DND-41 (cell line): ENCODE measurements at regions not wholly inside any gene's neighbourhood (a gene's known extent, or its start where the extent isn't known, plus 50 kb on each side); places are given as distances from the start of the nearest gene placed in this dataset.

Experiments used
- ATAC-seq: fragments of 200-7000 bp; cut with Tn5 transposase; 3 replicates; pipeline ENCODE4 v1.9.1; 2021; ENCODE audit warnings: low read depth; ENCODE audit not compliant: insufficient read depth
- DNase-seq: peaks from one replicate; pipeline ENCODE4 v3.0.0-alpha.2; 2020
- H2AFZ ChIP-seq: 2 replicates; pipeline ENCODE4 v1.6.0; 2012; ENCODE audit warnings: low read depth, low read length
- H3K27ac ChIP-seq: 2 replicates; pipeline ENCODE4 v1.5.1; 2012; ENCODE audit warnings: low read length, inconsistent platforms
- H3K27me3 ChIP-seq: fragments of 200-600 bp; sonication (generic); 2 replicates; pipeline ENCODE4 v1.6.0; 2012; ENCODE audit warnings: low read length, mild to moderate bottlenecking, inconsistent platforms; ENCODE audit not compliant: insufficient read depth, poor library complexity
- H3K36me3 ChIP-seq: 2 replicates; pipeline ENCODE4 v1.5.1; 2012; ENCODE audit warnings: low read length, inconsistent platforms; ENCODE audit not compliant: insufficient read depth
- H3K4me1 ChIP-seq: 2 replicates; pipeline ENCODE4 v1.5.1; 2012; ENCODE audit warnings: mild to moderate bottlenecking, low read length; ENCODE audit not compliant: insufficient read depth
- H3K4me2 ChIP-seq: 2 replicates; pipeline ENCODE4 v1.6.0; 2012; ENCODE audit warnings: mild to moderate bottlenecking, moderate library complexity, low read length, inconsistent platforms; ENCODE audit not compliant: insufficient read depth
- H3K4me3 ChIP-seq, 2 experiments: fragments of 200-600 bp in 1 of 2; shearing (Covaris generic) in 1 of 2; 2 replicates each; pipeline ENCODE4 v1.5.1; 2012 to 2016; ENCODE audit warnings: inconsistent platforms in 2 of 2, low read length in 2 of 2, mild to moderate bottlenecking in 2 of 2, low read depth in 1 of 2, moderate library complexity in 1 of 2
- H3K79me2 ChIP-seq: 2 replicates; pipeline ENCODE4 v1.6.0; 2012; ENCODE audit warnings: low read length, inconsistent platforms; ENCODE audit not compliant: insufficient read depth
- H3K9ac ChIP-seq: 2 replicates; pipeline ENCODE4 v1.6.0; 2012; ENCODE audit warnings: low read depth, mild to moderate bottlenecking, inconsistent platforms, low read length, moderate library complexity
- H3K9me3 ChIP-seq: 2 replicates; pipeline ENCODE4 v1.5.1; 2012; ENCODE audit warnings: low read length, moderate library complexity, mild to moderate bottlenecking, inconsistent platforms; ENCODE audit not compliant: insufficient read depth, severe bottlenecking
- H4K20me1 ChIP-seq: 2 replicates; pipeline ENCODE4 v1.6.0; 2012; ENCODE audit warnings: low read length; ENCODE audit not compliant: insufficient read depth
- EZH2 ChIP-seq: IDR thresholded peaks from 3 replicates; pipeline ENCODE4 v1.6.1; 2012; ENCODE audit warnings: borderline replicate concordance, low read depth, mild to moderate bottlenecking, moderate library complexity, low read length, inconsistent platforms; ENCODE audit not compliant: severe bottlenecking
- TF ChIP-seq, protein P1 (sequence below): IDR thresholded peaks from 2 replicates; pipeline ENCODE4 v1.5.1; 2012; ENCODE audit warnings: borderline replicate concordance, low read length, moderate library complexity, mild to moderate bottlenecking; ENCODE audit not compliant: poor library complexity, severe bottlenecking; ENCODE audit errors: extremely low read depth

DNA sequence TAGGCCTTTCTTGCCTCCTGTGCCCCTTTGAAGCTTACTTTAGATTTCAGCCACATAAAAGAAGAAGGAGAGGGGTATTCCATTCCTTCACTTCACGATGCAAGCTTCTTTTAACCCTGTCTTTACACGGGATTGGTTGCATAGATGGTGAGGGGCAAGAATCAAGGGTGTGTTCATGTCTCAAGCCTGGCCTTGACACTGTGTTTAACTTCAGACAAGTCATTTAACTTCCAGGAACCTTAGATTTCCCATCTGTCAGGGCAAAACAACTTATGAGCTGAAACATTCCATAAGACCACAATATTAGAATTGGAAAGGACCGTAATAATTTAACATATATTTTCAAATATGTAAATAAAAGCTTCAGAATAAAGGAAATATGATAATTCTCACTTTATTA is 344.5 kb downstream of the MFSD1 start:
- Histone ChIP-seq H3K4me3 (no peak overlapping the region), H3K4me2 (no peak overlapping the region), H3K27ac (no peak overlapping the region), H4K20me1 (no peaks in the 10 kb centered on the region), H3K79me2 (no peaks in the 10 kb centered on the region), H3K4me1 (no peaks in the 10 kb centered on the region), H3K36me3 (no peaks in the 10 kb centered on the region), H3K9ac (no peak overlapping the region), H3K9me3 (no peaks in the 10 kb centered on the region), H2AFZ (no peak overlapping the region), H3K27me3 (no peaks in the 10 kb centered on the region)
- no peak for DNase-seq
- TF ChIP-seq, protein P1, sequence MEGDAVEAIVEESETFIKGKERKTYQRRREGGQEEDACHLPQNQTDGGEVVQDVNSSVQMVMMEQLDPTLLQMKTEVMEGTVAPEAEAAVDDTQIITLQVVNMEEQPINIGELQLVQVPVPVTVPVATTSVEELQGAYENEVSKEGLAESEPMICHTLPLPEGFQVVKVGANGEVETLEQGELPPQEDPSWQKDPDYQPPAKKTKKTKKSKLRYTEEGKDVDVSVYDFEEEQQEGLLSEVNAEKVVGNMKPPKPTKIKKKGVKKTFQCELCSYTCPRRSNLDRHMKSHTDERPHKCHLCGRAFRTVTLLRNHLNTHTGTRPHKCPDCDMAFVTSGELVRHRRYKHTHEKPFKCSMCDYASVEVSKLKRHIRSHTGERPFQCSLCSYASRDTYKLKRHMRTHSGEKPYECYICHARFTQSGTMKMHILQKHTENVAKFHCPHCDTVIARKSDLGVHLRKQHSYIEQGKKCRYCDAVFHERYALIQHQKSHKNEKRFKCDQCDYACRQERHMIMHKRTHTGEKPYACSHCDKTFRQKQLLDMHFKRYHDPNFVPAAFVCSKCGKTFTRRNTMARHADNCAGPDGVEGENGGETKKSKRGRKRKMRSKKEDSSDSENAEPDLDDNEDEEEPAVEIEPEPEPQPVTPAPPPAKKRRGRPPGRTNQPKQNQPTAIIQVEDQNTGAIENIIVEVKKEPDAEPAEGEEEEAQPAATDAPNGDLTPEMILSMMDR: no peak
- no peak for TF ChIP-seq EZH2
- ATAC-seq: peak; percentile 42; the same call in 1 of the 3 replicates

DNA sequence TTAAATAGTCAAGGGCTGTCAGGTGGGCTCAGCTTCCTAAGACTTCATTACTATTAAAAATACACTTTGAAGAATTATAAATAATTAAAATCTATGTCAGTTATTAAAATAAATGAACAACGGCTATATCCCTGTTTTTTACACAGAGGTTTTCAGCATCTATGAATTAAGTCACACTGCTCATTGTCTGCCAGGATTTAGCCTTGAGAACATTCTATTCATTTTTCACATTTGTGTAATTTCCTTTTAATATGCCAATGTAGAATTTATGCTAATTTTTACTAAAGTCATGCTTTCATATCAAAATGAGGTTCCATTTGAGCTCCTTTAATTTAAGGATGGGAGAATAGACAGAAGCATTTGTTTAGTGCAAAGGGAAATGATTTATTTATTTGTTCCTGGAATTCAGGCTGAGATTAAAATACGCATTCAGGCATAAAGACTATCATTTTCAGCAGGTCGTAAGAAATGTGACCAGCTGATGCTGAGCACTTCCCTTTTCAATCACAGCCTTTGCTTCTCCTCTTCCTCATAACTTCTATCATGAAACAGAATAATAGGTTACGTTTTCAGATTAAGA is 345.1 kb downstream of the MFSD1 start:
- no peak overlapping the region for H3K27ac ChIP-seq
- no peak overlapping the region for H2AFZ ChIP-seq
- no peaks in the 10 kb centered on the region for H3K4me1 ChIP-seq
- H3K79me2 ChIP-seq: no peaks in the 10 kb centered on the region
- H3K36me3 ChIP-seq: no peaks in the 10 kb centered on the region
- H4K20me1 ChIP-seq: no peaks in the 10 kb centered on the region
- ATAC-seq (no peak), DNase-seq (no peak)
- no peak overlapping the region for H3K4me2 ChIP-seq
- no peaks in the 10 kb centered on the region for H3K27me3 ChIP-seq
- no peaks in the 10 kb centered on the region for H3K9me3 ChIP-seq
- no peak overlapping the region for H3K9ac ChIP-seq
- TF ChIP-seq EZH2: no peak
- TF ChIP-seq, protein P1: no peak
- H3K4me3 ChIP-seq: no peak overlapping the region

DNA sequence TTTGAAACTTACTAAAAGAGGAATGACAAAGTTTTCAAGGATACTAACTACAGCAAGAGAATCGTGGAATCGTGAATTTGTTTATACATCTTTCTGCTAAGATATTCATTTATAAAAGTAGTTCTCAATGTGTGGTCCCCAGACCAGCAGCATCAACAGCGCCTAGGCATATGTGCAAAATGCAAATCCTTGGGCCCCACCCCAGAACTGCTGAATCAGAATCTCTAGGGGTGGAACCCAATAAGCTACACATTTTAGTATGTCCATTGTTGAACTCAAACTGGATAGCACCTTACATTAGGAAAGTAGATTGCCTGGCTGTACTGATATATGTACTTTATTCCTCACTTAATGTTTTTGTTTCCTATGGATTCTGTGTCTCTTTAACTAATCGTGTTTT is 346.0 kb downstream of the MFSD1 start:
- no peak for TF ChIP-seq EZH2
- TF ChIP-seq, protein P1: no peak
- H3K4me2 ChIP-seq: no peak overlapping the region
- no peaks in the 10 kb centered on the region for H3K79me2 ChIP-seq
- DNase-seq: no peak
- no peaks in the 10 kb centered on the region for H3K4me1 ChIP-seq
- no peak overlapping the region for H3K4me3 ChIP-seq
- no peaks in the 10 kb centered on the region for H3K9me3 ChIP-seq
- no peak overlapping the region for H2AFZ ChIP-seq
- no peak overlapping the region for H3K27ac ChIP-seq
- H3K36me3 ChIP-seq: no peaks in the 10 kb centered on the region
- H3K27me3 ChIP-seq: no peaks in the 10 kb centered on the region
- ATAC-seq: no peak
- H3K9ac ChIP-seq: no peak overlapping the region
- H4K20me1 ChIP-seq: no peaks in the 10 kb centered on the region
